GM12878 (cell line): ENCODE measurements at regions not wholly inside any gene's neighbourhood (a gene's known extent, or its start where the extent isn't known, plus 50 kb on each side); places are given as distances from the start of the nearest gene placed in this dataset.

ENCODE experiments used
- ATAC-seq: fragments of 200-7000 bp; cut with Tn5 transposase; 3 replicates; pipeline ENCODE4 v1.9.1; 2020; ENCODE audit warnings: mild to moderate bottlenecking, moderate library complexity
- BruUV-seq: library from RNA; stranded (reverse); fragments of 400-500 nt; replicated peaks from 2 replicates; lab custom pipeline; 2021; lab: Mats Ljungman, UMichigan
- CTCF ChIA-PET: fragments of 300-600 bp; sonication (Branson Sonifier 250); formaldehyde crosslinking; extraction: SDS; loops from one replicate; lab custom pipeline; 2021; ENCODE audit warnings: inconsistent platforms; lab: Yijun Ruan, JAX
- POLR2A ChIA-PET: fragments of 350-600 bp; formaldehyde crosslinking; extraction: SDS; loops from one replicate; lab custom pipeline; 2021; ENCODE audit warnings: inconsistent platforms; lab: Charles Lee
- RAD21 ChIA-PET: fragments of 300-600 bp; sonication (Branson Sonifier 250); formaldehyde crosslinking; loops from one replicate; lab custom pipeline; 2023; ENCODE audit warnings: antibody characterized with exemption; ENCODE audit not compliant: unreplicated experiment; lab: Charles Lee
- SMC1A ChIA-PET: fragments of 300-600 bp; sonication (Branson Sonifier 250); formaldehyde crosslinking; loops from one replicate; lab custom pipeline; 2023; ENCODE audit not compliant: unreplicated experiment, uncharacterized antibody; lab: Charles Lee
- DNase-seq: peaks from one replicate; pipeline ENCODE4 v3.0.0-alpha.2; 2011; ENCODE audit warnings: low read depth, low spot score
- FAIRE-seq: peaks from 3 replicates; lab custom pipeline; 2011; peaks lifted over from hg19 to GRCh38; lab: Jason Lieb, UNC
- H2AFZ ChIP-seq: 2 replicates; pipeline ENCODE4 v1.6.0; 2011; ENCODE audit warnings: low read depth, low read length, control low read depth; ENCODE audit not compliant: control insufficient read depth
- H3K27ac ChIP-seq: 2 replicates; pipeline ENCODE4 v1.5.1; 2011; ENCODE audit warnings: control low read depth; ENCODE audit not compliant: control insufficient read depth, insufficient read depth
- H3K27me3 ChIP-seq, 2 experiments: replicated peaks in 1 of 2; 2 replicates each; pipeline versions ENCODE4 v1.6.0 to v1.6.1; 2011; ENCODE audit warnings: low read length in 1 of 2; ENCODE audit not compliant: control insufficient read depth in 2 of 2, insufficient read depth in 2 of 2
- H3K36me3 ChIP-seq, 2 experiments: 2 replicates each; pipeline ENCODE4 v1.5.1; 2011; ENCODE audit warnings: low read length in 1 of 2; ENCODE audit not compliant: control insufficient read depth in 2 of 2, insufficient read depth in 2 of 2
- H3K4me1 ChIP-seq: 2 replicates; pipeline ENCODE4 v1.6.1; 2011; ENCODE audit warnings: mild to moderate bottlenecking, low read length, moderate library complexity, mixed read lengths; ENCODE audit not compliant: control insufficient read depth, insufficient read depth
- H3K4me2 ChIP-seq: 2 replicates; pipeline ENCODE4 v1.6.0; 2011; ENCODE audit warnings: control low read depth; ENCODE audit not compliant: control insufficient read depth, insufficient read depth
- H3K4me3 ChIP-seq: fragments of 200-600 bp; sonication (generic); 2 replicates; pipeline ENCODE4 v1.5.1; 2016
- H3K79me2 ChIP-seq: 2 replicates; pipeline ENCODE4 v1.6.0; 2011; ENCODE audit warnings: low read length; ENCODE audit not compliant: control insufficient read depth, insufficient read depth
- H3K9ac ChIP-seq: 2 replicates; pipeline ENCODE4 v1.8.0; 2011; ENCODE audit warnings: low read length, control low read depth, mixed read lengths; ENCODE audit not compliant: control insufficient read depth, insufficient read depth
- H3K9me3 ChIP-seq: replicated peaks from 3 replicates; pipeline ENCODE4 v1.5.1; 2011; ENCODE audit warnings: mild to moderate bottlenecking, low read length; ENCODE audit not compliant: control insufficient read depth, insufficient read depth
- H4K20me1 ChIP-seq: 2 replicates; pipeline ENCODE4 v1.6.0; 2011; ENCODE audit not compliant: control insufficient read depth, insufficient read depth
- ATF7 ChIP-seq: fragments of 450-650 bp; IDR thresholded peaks from 2 replicates; pipeline ENCODE4 v1.6.1; 2016; ENCODE audit warnings: low read depth, mild to moderate bottlenecking
- BRCA1 ChIP-seq: IDR thresholded peaks from 2 replicates; pipeline ENCODE4 v1.6.1; 2011; ENCODE audit warnings: low read depth, low read length, improper control_type of control experiment
- DPF2 ChIP-seq: fragments of 450-650 bp; IDR thresholded peaks from 2 replicates; pipeline ENCODE4 v1.6.1; 2017; ENCODE audit warnings: mild to moderate bottlenecking
- E2F4 ChIP-seq: IDR thresholded peaks from 2 replicates; pipeline ENCODE4 v1.6.1; 2012; ENCODE audit warnings: low read depth, low read length, improper control_type of control experiment
- ELK1 ChIP-seq: IDR thresholded peaks from 2 replicates; pipeline ENCODE4 v1.6.1; 2012; ENCODE audit warnings: low read depth, low read length, improper control_type of control experiment
- FOS ChIP-seq: IDR thresholded peaks from 3 replicates; pipeline ENCODE4 v1.6.1; 2011; ENCODE audit warnings: borderline replicate concordance; ENCODE audit not compliant: insufficient read length; ENCODE audit errors: extremely low read depth
- IKZF1 ChIP-seq: fragments of 450-650 bp; conservative IDR thresholded peaks from 2 replicates; pipeline ENCODE4 v1.6.1; 2017; ENCODE audit warnings: antibody characterized with exemption, mild to moderate bottlenecking
- IRF5 ChIP-seq: fragments of 450-650 bp; IDR thresholded peaks from 2 replicates; pipeline ENCODE4 v1.6.1; 2017; ENCODE audit warnings: borderline replicate concordance
- NR2C2 ChIP-seq: IDR thresholded peaks from 2 replicates; pipeline ENCODE4 v1.6.1; 2011; ENCODE audit warnings: borderline replicate concordance, low read depth; ENCODE audit not compliant: control insufficient read depth, insufficient read length
- PAX8 ChIP-seq: fragments of 450-650 bp; IDR thresholded peaks from 2 replicates; pipeline ENCODE4 v1.6.1; 2017; ENCODE audit warnings: mild to moderate bottlenecking, moderate library complexity
- POLR2A ChIP-seq: IDR thresholded peaks from 2 replicates; pipeline ENCODE4 v1.6.1; 2011; ENCODE audit warnings: low read depth, mild to moderate bottlenecking, low read length
- RBBP5 ChIP-seq: fragments of 200-600 bp; sonication (generic); conservative IDR thresholded peaks from 2 replicates; pipeline ENCODE4 v1.6.1; 2016
- SMAD1 ChIP-seq: fragments of 450-650 bp; IDR thresholded peaks from 2 replicates; pipeline ENCODE4 v1.6.1; 2018; ENCODE audit warnings: mild to moderate bottlenecking, low read depth; ENCODE audit not compliant: partially characterized antibody
- SRF ChIP-seq, 2 experiments: IDR thresholded peaks; 2 replicates each; pipeline ENCODE4 v1.6.1; 2011; ENCODE audit warnings: low read depth in 2 of 2, low read length in 2 of 2, mild to moderate bottlenecking in 1 of 2, moderate library complexity in 1 of 2
- SUZ12 ChIP-seq: fragments of 200-600 bp; sonication (generic); IDR thresholded peaks from one replicate; pipeline ENCODE4 v1.6.1; 2018; ENCODE audit warnings: antibody characterized with exemption, mild to moderate bottlenecking; ENCODE audit not compliant: unreplicated experiment
- ZNF24 ChIP-seq: fragments of 450-650 bp; IDR thresholded peaks from 2 replicates; pipeline ENCODE4 v1.6.1; 2017; ENCODE audit warnings: antibody characterized with exemption, mild to moderate bottlenecking
- ZZZ3 ChIP-seq: IDR thresholded peaks from 2 replicates; pipeline ENCODE4 v1.6.1; 2011; ENCODE audit warnings: low read depth; ENCODE audit not compliant: control insufficient read depth, insufficient read length
- WGBS: methylation state at CpG from one replicate; pipeline ENCODE4 v1.1.6; 2016; ENCODE audit warnings: low lambda C conversion rate; ENCODE audit not compliant: insufficient replicate concordance, insufficient coverage; ENCODE audit errors: missing lambda C conversion rate; 5-methylcytosine and 5-hydroxymethylcytosine counted together
- in situ Hi-C: fragments of 300-500 bp; cut with MboI; formaldehyde crosslinking; loops from 9 replicates; pipeline ENCODE4 v1.14.3; 2018; ENCODE audit warnings: mixed read lengths
- intact Hi-C: fragments of 100-400 bp; cut with micrococcal nuclease; formaldehyde crosslinking; loops from one replicate; pipeline ENCODE4 v1.14.2; 2022; ENCODE audit not compliant: unreplicated experiment

- ChIA-PET SMC1A (no interaction called here), POLR2A (no interaction called here), RAD21 (no interaction called here), CTCF (no interaction called here)
- BruUV-seq: no TSS peak
- in situ Hi-C loops: no loop called here
- intact Hi-C loops: no loop called here
- Histone ChIP-seq H4K20me1 (no peaks in the 10 kb centered on the region), H3K79me2 (no peaks in the 10 kb centered on the region), H3K4me3 (no peak overlapping the region), H3K4me1 (no peaks in the 10 kb centered on the region), H3K4me2 (no peak overlapping the region), H3K27ac (no peak overlapping the region), H3K36me3 (no peaks in the 10 kb centered on the region), H2AFZ (no peak overlapping the region), H3K9ac (no peak overlapping the region), H3K27me3 (no peaks in the 10 kb centered on the region), H3K9me3 (no peaks in the 10 kb centered on the region; the same call in 2 of the 3 replicates)
- FAIRE-seq (no peak), ATAC-seq (no peak), DNase-seq (no peak)
- WGBS: 4% methylated on average over 2 of the region's 2 CpGs
- no peak for TF ChIP-seq FOS
- no peak for TF ChIP-seq ZNF24
- TF ChIP-seq POLR2A: no peak
- no peak for TF ChIP-seq SRF (IDR thresholded peaks at IDR 0.05; ENCODE audit: low read depth in 2 of 2, low read length in 2 of 2)
- no peak for TF ChIP-seq IKZF1
- TF ChIP-seq SMAD1: no peak
- no peak for TF ChIP-seq SUZ12
- TF ChIP-seq BRCA1: no peak
- no peak for TF ChIP-seq DPF2
- TF ChIP-seq ELK1: no peak
- no peak for TF ChIP-seq IRF5
- no peak for TF ChIP-seq PAX8
- no peak for TF ChIP-seq ATF7
- TF ChIP-seq E2F4: no peak
- no peak for TF ChIP-seq ZZZ3
- no peak for TF ChIP-seq RBBP5
- TF ChIP-seq NR2C2: no peak
Measured at GRCh38 chr2:75964646-75965045, 253.9 kb upstream of the GCFC2 start.
